Activated naive CD8-positive, alpha-beta T cell treated with anti-CD3 and anti-CD28 coated beads for 36 hours (primary cell): ENCODE measurements at regions not wholly inside any gene's neighbourhood (a gene's known extent, or its start where the extent isn't known, plus 50 kb on each side); places are given as distances from the start of the nearest gene placed in this dataset.

ENCODE experiments used
- DNase-seq: peaks from one replicate; pipeline ENCODE4 v3.0.0; 2021
- H3K27ac Mint-ChIP-seq: one replicate; pipeline ENCODE4 v1.8.0; 2022; ENCODE audit warnings: mild to moderate bottlenecking, moderate library complexity, mixed read lengths
- H3K27me3 Mint-ChIP-seq: one replicate; pipeline ENCODE4 v1.8.0; 2022; ENCODE audit warnings: mild to moderate bottlenecking, mixed read lengths
- H3K36me3 Mint-ChIP-seq: one replicate; pipeline ENCODE4 v1.8.0; 2021; ENCODE audit warnings: mild to moderate bottlenecking, mixed read lengths
- H3K4me1 Mint-ChIP-seq: one replicate; pipeline ENCODE4 v1.8.0; 2021; ENCODE audit warnings: mixed read lengths
- H3K4me3 Mint-ChIP-seq: one replicate; pipeline ENCODE4 v1.8.0; 2022; ENCODE audit warnings: mild to moderate bottlenecking, moderate library complexity, mixed read lengths
- H3K9me3 Mint-ChIP-seq: one replicate; pipeline ENCODE4 v1.8.0; 2022; ENCODE audit warnings: mixed read lengths

DNA sequence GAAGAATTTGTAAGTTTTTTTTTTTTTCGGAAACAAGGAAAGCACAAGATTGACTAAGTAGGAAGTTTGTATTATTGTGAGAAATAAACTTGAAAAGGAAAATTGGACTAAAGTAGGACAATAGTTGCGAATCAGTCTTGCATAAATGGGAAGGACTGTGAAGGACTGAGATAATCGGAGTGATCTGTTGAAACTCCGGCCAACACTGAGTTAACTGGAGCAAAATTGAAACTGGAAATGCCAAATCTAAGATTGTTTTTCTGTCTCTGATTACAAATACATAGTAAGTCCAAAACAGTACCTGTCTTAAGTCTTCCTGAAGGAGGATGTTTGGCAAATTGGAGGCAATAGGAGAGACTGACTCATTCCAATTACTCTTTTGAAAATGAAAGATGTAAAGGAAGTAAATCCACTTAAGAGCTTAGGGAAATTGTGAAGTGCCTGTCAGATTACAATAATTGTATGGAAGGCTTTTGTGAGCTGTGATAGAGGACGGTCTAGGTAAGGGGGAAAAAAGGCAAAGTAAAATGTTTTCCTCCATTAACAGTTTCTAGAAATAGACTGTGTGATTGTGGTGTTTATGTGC lies 204.9 kb upstream of the CYRIA start:
- Mint-ChIP-seq H3K27ac (no peak overlapping the region), H3K4me3 (no peak overlapping the region), H3K36me3 (no peaks in the 10 kb centered on the region), H3K9me3 (no peaks in the 10 kb centered on the region), H3K27me3 (no peaks in the 10 kb centered on the region), H3K4me1 (no peaks in the 10 kb centered on the region)
- no peak for DNase-seq

DNA sequence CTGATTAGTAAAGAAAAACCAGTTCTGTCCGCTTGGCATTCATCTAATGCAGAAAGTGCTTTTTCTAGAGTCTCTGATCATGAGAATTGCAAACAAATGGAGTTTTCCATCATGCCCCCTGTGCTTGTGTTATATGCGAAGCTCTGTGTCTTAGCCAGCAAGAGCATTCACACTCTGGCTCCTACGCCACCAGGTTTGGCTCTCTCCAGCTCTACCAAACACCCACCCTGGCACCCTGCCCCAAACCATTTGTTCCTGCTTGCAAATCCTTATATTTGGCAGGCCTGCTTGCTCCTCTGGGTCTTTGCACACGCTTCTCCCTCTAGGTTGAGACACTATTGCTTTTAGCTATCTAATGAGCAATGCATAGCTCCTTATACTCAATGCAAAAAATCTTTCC lies 204.1 kb upstream of the CYRIA start:
- no peak overlapping the region for H3K27ac Mint-ChIP-seq
- no peak for DNase-seq
- H3K36me3 Mint-ChIP-seq, result no peaks in the 10 kb centered on the region
- no peaks in the 10 kb centered on the region for H3K4me1 Mint-ChIP-seq
- no peak overlapping the region for H3K4me3 Mint-ChIP-seq
- H3K27me3 Mint-ChIP-seq, result no peaks in the 10 kb centered on the region
- H3K9me3 Mint-ChIP-seq, result no peaks in the 10 kb centered on the region

DNA sequence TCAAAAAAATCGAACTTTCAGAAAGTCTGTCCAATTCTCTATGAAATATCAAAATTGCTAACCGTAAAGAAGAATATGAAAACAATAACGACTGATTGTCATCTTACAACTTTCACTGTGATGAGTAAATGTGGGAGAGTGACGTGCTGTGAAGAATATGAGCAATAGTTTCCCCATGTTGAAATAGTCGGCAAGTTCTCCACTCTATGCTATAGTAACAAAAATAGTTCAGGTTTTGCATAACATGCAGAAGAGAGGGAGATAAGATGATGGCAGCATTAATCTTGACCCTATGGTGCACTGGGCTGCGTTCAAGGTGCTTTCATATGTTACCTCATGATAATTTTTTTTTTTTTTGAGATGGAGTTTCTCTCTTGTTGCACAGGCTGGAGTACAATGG lies 196.8 kb upstream of the CYRIA start:
- Mint-ChIP-seq H3K27ac (no peak overlapping the region), H3K4me1 (no peaks in the 10 kb centered on the region), H3K9me3 (peaks cover 5% of the 10 kb centered on the region), H3K36me3 (peaks cover 2% of the 10 kb centered on the region), H3K27me3 (no peaks in the 10 kb centered on the region), H3K4me3 (no peak overlapping the region)
- no peak for DNase-seq

DNA sequence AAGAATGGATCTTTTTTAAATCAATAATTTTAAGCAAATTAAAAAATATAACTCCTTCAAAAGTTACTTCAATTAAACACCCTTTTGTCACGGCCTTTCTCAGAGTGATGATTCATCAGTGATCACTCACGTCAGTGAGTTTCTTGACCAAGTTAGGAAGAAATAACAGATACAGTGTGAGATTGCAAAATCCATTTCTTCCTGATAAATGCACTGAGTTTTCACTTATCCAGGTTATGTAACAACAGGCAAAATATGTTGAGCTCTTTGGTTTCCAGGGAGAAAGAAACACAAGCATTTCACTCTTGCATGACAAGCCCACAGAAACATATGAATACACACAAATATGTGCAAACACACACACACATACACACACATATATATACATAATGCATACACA lies 195.9 kb upstream of the CYRIA start:
- Mint-ChIP-seq H3K4me3 (no peak overlapping the region), H3K36me3 (peaks cover 2% of the 10 kb centered on the region), H3K4me1 (no peaks in the 10 kb centered on the region), H3K27ac (no peak overlapping the region), H3K9me3 (peaks cover 5% of the 10 kb centered on the region), H3K27me3 (no peaks in the 10 kb centered on the region)
- DNase-seq, result no peak

DNA sequence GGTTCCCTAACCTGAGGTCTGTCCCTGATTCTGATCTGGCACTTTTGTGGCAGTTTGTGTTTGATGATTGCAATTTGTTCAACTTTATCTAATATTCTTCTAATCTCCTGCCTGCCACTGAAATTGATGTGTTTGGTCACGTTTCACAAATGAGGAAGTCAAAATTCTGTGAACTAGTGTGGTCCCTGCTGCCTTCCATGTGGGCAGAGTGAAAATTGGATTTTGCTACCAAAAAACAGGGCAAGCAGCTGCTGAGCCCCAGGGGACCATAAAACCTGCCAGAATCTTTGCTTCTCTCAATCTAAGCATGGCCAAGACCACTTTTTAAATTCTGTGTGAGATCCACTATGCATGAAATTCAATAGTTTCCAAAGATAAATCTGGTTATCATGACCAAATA lies 195.5 kb upstream of the CYRIA start:
- no peaks in the 10 kb centered on the region for H3K27me3 Mint-ChIP-seq
- no peak for DNase-seq
- peaks cover 5% of the 10 kb centered on the region for H3K9me3 Mint-ChIP-seq
- H3K4me3 Mint-ChIP-seq, result no peak overlapping the region
- no peaks in the 10 kb centered on the region for H3K4me1 Mint-ChIP-seq
- H3K36me3 Mint-ChIP-seq, result peaks cover 2% of the 10 kb centered on the region
- H3K27ac Mint-ChIP-seq, result no peak overlapping the region

DNA sequence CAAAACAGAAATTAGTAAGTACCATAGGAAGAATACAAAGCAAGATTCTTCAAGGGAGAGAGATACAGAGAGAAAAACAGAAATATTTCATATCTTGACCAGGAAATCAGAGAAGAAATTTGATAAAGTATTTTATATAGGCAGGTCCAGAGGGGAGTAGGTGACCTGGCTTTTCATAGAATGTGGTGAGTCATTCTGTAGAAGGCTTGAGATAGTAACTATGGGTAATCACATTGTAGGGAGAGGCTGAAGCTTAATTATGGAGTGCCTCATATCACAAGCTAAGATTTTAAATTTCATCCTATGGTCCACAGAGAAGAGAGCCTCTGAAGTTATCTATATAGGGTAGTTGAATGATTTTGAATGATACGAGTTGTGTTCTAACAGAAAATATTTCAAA lies 195.0 kb upstream of the CYRIA start:
- Mint-ChIP-seq H3K4me3 (no peak overlapping the region), H3K27me3 (no peaks in the 10 kb centered on the region), H3K9me3 (peaks cover 5% of the 10 kb centered on the region), H3K4me1 (no peaks in the 10 kb centered on the region), H3K36me3 (peaks cover 2% of the 10 kb centered on the region), H3K27ac (no peak overlapping the region)
- no peak for DNase-seq

DNA sequence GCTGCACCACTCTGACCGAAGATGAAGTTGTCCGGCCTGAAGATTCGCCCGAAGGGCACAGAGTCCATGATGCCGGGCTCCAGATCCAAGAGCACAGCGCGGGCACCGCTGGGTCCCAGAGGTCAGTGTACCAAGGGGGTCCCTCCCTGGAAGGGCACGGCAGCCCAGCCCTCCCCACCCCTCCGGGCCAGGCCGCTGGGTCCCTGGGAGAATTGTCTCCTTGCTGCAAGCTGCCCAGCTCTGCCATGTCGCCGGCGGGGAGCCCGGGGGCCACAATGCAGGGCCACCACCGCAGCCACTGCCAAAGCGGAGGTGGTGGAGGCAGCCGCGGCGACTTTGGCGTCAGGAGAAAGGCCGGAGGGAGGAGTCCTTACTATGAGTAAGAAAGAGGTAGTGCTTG lies 189.5 kb upstream of the CYRIA start:
- Mint-ChIP-seq H3K27me3 (no peaks in the 10 kb centered on the region), H3K9me3 (peaks cover 5% of the 10 kb centered on the region), H3K4me1 (no peaks in the 10 kb centered on the region), H3K27ac (no peak overlapping the region), H3K36me3 (peaks cover 2% of the 10 kb centered on the region), H3K4me3 (no peak overlapping the region)
- DNase-seq, result no peak

DNA sequence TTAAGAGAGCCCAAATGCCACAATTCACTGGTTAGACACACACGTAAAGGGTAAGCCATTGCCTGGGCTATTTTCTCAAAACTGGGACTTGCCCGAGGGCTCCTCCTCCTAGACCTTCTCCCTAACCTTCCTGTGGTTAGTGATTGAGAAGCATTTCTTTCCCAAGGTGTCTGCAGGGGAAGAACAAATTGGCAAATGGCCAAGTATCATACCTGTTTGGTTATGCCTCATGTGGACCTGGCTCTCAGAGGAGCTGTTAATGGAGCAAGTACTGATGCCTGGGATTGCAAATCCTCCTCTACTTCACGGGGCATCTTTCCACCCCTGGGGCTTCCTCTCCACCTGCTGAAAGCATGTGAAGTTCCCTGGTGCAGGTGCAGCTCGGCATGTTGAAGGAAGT lies 187.5 kb upstream of the CYRIA start:
- Mint-ChIP-seq H3K36me3 (no peaks in the 10 kb centered on the region), H3K4me3 (no peak overlapping the region), H3K4me1 (no peaks in the 10 kb centered on the region), H3K9me3 (no peaks in the 10 kb centered on the region), H3K27me3 (no peaks in the 10 kb centered on the region), H3K27ac (no peak overlapping the region)
- no peak for DNase-seq

DNA sequence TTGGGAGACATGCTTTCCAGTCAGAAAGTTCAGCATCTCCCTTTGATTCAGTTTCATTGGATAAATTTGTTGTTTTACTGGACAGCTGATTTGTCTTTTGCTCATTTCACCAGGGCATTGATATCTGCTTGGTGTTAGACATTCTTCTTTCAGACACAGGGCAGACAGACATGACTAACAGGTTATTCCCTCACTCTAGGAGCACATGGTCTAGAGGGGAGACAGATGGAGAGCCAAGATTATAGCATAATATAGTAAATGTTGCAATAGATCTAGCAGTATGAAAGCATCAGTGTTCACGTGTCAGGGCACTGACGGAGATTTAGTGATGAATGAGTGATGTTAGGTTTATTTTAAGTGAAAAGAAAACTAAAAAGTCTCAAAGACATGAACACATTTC lies 187.0 kb upstream of the CYRIA start:
- Mint-ChIP-seq H3K27me3 (no peaks in the 10 kb centered on the region), H3K27ac (no peak overlapping the region), H3K36me3 (no peaks in the 10 kb centered on the region), H3K4me3 (no peak overlapping the region), H3K4me1 (no peaks in the 10 kb centered on the region), H3K9me3 (no peaks in the 10 kb centered on the region)
- DNase-seq, result no peak

DNA sequence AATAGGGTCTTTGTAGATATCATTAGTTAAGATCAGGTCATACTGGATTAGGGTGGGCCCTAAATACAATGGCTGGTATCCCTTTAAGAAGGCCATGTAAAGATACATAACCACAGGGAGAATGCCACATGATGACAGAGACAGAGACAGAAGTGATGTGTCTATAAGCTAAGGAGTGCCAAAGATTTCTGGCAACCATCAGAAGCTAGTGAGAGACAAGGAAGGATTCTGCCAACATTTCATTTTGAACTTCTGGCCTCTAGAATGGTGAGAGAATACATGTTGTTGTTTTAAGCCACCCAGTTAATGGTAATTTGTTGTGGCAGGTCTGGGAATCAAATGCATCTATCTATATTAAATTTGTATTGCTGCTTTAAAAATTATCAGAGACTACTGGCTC lies 185.5 kb upstream of the CYRIA start:
- Mint-ChIP-seq H3K27me3 (no peaks in the 10 kb centered on the region), H3K4me1 (no peaks in the 10 kb centered on the region), H3K4me3 (no peak overlapping the region), H3K36me3 (no peaks in the 10 kb centered on the region), H3K9me3 (no peaks in the 10 kb centered on the region), H3K27ac (no peak overlapping the region)
- DNase-seq, result no peak

DNA sequence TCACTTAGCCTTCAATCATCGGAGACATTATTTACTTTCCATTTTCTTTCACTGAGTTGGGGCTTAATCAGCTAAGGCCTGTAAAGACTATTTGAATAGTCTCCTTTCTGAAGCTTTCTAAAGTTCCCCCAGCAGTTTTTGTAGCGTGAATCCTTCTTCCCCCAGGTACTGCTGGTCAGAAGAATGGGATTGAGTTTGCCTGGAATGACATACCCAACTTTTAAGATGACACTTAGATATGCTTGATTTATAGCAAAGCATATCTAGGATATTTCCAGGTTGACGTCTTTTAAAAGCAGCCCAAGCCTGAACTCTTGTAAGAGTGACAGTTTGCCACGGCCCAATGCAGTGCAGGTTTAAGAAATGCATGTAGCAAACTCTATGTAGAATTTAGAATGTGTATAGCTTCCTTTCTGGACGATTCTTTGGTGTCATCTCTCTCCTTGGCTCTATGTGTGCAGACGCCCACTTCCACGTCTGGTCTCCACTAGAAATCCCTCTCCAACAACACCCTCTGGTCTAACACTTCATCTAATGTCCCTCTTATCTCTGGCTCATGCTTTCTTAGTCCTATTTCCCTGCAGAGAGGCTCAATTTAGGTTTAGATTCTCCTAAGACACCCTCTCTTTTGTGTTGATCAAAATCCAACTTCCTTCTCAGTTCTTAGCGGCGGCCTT lies 175.0 kb upstream of the CYRIA start:
- Mint-ChIP-seq H3K4me3 (no peak overlapping the region), H3K9me3 (no peaks in the 10 kb centered on the region), H3K27ac (no peak overlapping the region), H3K27me3 (no peaks in the 10 kb centered on the region), H3K36me3 (no peaks in the 10 kb centered on the region), H3K4me1 (no peaks in the 10 kb centered on the region)
- DNase-seq, result no peak

DNA sequence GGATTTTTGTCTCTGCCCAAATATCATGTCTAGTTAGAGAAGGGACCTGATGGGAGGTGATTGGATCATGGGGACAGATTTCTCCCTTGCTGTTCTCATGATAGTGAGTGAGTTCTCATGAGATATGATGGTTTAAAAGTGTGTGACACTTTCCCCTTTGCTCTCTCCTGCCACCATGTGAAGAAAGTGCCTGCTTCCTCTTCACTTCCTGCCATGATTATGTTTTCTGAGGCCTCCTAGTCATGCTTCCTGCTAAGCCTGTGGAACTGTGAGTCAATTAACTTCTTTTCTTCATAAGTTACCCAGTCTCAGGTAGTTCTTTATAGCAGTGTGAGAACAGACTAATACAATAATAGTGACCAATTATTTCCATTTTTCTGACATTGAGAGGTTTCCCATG lies 167.3 kb upstream of the CYRIA start:
- Mint-ChIP-seq H3K36me3 (no peaks in the 10 kb centered on the region), H3K4me1 (no peaks in the 10 kb centered on the region), H3K4me3 (no peak overlapping the region), H3K9me3 (no peaks in the 10 kb centered on the region), H3K27ac (no peak overlapping the region), H3K27me3 (no peaks in the 10 kb centered on the region)
- DNase-seq, result no peak

DNA sequence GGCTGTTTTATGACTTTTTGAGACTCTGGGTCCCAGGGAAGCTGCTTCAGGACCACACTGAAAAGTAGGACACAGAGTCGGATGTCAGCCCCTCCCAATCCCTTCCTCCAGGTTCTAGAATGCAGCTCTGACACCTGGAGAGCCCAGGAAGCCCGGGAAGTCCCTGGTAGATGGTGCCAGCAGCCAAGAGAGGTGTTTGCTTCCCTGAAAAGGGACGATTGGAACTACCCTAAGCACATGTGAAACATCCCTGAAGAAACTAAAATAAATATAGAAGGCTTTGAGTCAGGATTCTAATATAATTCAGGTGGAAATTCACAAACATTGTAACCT lies 163.2 kb upstream of the CYRIA start:
- Mint-ChIP-seq H3K27me3 (no peaks in the 10 kb centered on the region), H3K9me3 (no peaks in the 10 kb centered on the region), H3K4me1 (no peaks in the 10 kb centered on the region), H3K36me3 (no peaks in the 10 kb centered on the region), H3K4me3 (no peak overlapping the region), H3K27ac (no peak overlapping the region)
- DNase-seq, result no peak

DNA sequence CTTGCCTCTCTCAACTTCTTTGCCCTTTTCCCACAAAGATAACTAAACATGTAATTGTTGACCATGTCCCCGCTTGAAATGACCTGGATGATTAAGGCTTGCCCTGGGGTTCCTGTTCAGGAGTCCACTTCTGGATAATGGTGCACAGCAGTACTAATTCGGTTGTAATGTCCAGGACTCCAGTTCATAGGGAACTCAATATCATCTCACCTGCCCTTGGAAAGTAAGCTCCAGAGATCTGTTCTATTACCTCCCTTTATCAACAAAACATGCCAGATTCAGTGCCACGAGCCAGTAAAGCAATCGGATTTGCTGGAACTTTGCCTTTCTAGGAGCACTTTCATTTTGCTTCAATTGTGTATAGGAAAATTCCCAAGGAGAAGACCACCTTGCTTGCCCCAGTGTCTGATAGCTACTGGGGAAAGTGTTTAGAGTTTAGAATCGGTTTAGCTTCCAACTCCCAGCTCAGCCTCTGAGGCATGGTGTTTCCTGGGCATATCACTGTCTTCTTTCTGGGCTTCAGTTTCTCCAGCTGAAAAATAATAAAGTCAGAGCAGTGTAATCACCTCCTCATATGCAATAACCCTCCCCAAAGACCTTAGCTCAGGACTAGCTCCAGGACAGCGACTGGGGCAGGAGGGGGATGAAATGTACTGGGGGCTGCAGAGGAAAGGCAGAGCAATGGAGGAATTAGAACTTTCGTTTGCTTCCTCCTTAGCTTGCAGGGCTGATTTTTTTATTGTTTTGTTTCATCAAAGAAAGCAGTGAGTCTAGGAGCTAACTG lies 162.6 kb upstream of the CYRIA start:
- Mint-ChIP-seq H3K27me3 (no peaks in the 10 kb centered on the region), H3K27ac (no peak overlapping the region), H3K4me1 (no peaks in the 10 kb centered on the region), H3K36me3 (no peaks in the 10 kb centered on the region), H3K4me3 (no peak overlapping the region), H3K9me3 (no peaks in the 10 kb centered on the region)
- no peak for DNase-seq

DNA sequence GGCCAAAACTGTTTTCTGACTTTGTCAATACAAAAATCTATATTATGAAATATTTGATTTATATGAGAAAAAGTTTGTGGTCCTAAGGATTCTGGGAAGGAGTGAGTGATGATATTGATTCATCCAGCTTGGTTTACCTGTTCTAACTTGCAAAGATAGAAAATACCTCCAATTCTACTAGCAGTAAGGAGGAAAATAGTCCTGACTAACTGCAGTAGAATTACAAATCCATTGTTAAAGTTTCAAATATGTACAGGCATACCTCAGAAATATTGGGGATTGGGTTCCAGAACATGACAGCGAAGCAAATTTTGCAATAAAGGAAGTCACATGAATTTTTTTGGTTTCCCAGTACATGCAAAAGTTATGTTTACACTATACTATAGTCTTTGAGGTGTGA lies 158.8 kb upstream of the CYRIA start:
- Mint-ChIP-seq H3K27me3 (no peaks in the 10 kb centered on the region), H3K36me3 (no peaks in the 10 kb centered on the region), H3K4me1 (no peaks in the 10 kb centered on the region), H3K4me3 (no peak overlapping the region), H3K9me3 (no peaks in the 10 kb centered on the region), H3K27ac (no peak overlapping the region)
- no peak for DNase-seq

DNA sequence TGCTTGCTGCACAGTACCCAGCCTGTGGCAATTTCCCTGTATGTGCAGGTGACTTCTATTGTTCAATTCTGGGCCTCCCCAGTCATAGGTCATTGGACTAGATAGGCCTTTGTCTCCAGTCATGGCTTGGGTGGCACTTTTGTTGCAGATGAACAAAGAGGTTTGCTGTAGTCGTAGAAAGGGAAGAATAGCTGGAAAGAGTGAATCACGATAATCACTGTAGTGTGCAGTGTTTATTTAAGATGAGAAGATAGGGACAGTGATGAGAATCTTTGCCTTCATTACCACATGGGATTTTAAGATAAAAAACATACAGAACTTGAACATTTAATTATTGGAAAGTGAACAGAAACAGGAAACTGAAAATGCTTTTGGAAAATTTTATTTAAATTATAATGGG lies 156.1 kb upstream of the CYRIA start:
- Mint-ChIP-seq H3K27ac (no peak overlapping the region), H3K4me3 (no peak overlapping the region)

More for the DNA sequence above, 156.1 kb upstream of the CYRIA start:
- no peak for DNase-seq
- Mint-ChIP-seq H3K9me3 (no peaks in the 10 kb centered on the region), H3K27me3 (no peaks in the 10 kb centered on the region), H3K36me3 (no peaks in the 10 kb centered on the region), H3K4me1 (no peaks in the 10 kb centered on the region)
